Tibial artery (tissue), 4 donors: ENCODE measurements at regions not wholly inside any gene's neighbourhood (a gene's known extent, or its start where the extent isn't known, plus 50 kb on each side); places are given as distances from the start of the nearest gene placed in this dataset.

Source experiments
- DNase-seq, 2 donors: peaks; one replicate each; pipeline ENCODE4 v3.0.0-alpha.2; 2019
- H3K27ac ChIP-seq, 2 donors: fragments of 200-600 bp; sonication (generic) in 1 of 2; 1 replicate in 1 of 2; 2 replicates in 1 of 2; pipeline ENCODE4 v1.5.1; 2018 to 2019; ENCODE audit warnings: mild to moderate bottlenecking in 1 of 2
- H3K27me3 ChIP-seq, 2 donors: fragments of 200-600 bp; sonication (generic) in 1 of 2; one replicate each; pipeline versions ENCODE4 v1.5.1 to v1.6.0; 2016 to 2019
- H3K36me3 ChIP-seq, 3 donors: fragments of 200-600 bp; sonication (generic) in 2 of 3; one replicate each; pipeline ENCODE4 v1.5.1; 2016 to 2019; ENCODE audit warnings: mild to moderate bottlenecking in 2 of 3
- H3K4me1 ChIP-seq, 4 donors: fragments of 200-600 bp; sonication (generic) in 2 of 4; 1 replicate in 3 of 4; 2 replicates in 1 of 4; pipeline ENCODE4 v1.5.1; 2016 to 2019
- H3K4me3 ChIP-seq, 2 donors: fragments of 200-600 bp; sonication (generic) in 1 of 2; 1 replicate in 1 of 2; 2 replicates in 1 of 2; pipeline ENCODE4 v1.5.1; 2018 to 2019; ENCODE audit warnings: mild to moderate bottlenecking in 2 of 2
- H3K9me3 ChIP-seq, 3 donors: fragments of 200-600 bp; sonication (generic) in 1 of 3; one replicate each; pipeline ENCODE4 v1.5.1; 2016 to 2019
- CTCF ChIP-seq, 2 experiments: fragments of 200-600 bp in 1 of 2; fragments of 450-650 bp in 1 of 2; IDR thresholded peaks; one replicate each; pipeline ENCODE4 v1.5.1; 2017 to 2019; ENCODE audit warnings: antibody characterized with exemption in 2 of 2, mild to moderate bottlenecking in 1 of 2, moderate library complexity in 1 of 2
- intact Hi-C: fragments of 100-400 bp; cut with DNase I; formaldehyde crosslinking; loops from one replicate; pipeline ENCODE4 v1.15.0; 2023; ENCODE audit warnings: low total_unique reads

GRCh38 chr3:24662449-24663345, 168.0 kb upstream of the THRB start:
- H3K4me1 ChIP-seq, result no peaks in the 10 kb centered on the region
- intact Hi-C loops, result no loop called here
- no peaks in the 10 kb centered on the region for H3K27me3 ChIP-seq
- no peaks in the 10 kb centered on the region for H3K9me3 ChIP-seq
- H3K36me3 ChIP-seq, result no peaks in the 10 kb centered on the region
- no peak overlapping the region for H3K27ac ChIP-seq
- TF ChIP-seq CTCF (IDR thresholded peaks at IDR 0.05), result no peak
- no peak overlapping the region for H3K4me3 ChIP-seq
- no peak for DNase-seq

GRCh38 chr3:24663406-24663805, 168.8 kb upstream of the THRB start:
- H3K27ac ChIP-seq, result no peak overlapping the region
- no peak overlapping the region for H3K4me3 ChIP-seq
- intact Hi-C loops, result no loop called here
- H3K27me3 ChIP-seq, result no peaks in the 10 kb centered on the region
- H3K9me3 ChIP-seq, result no peaks in the 10 kb centered on the region
- H3K36me3 ChIP-seq, result no peaks in the 10 kb centered on the region
- no peak for DNase-seq
- no peaks in the 10 kb centered on the region for H3K4me1 ChIP-seq
- TF ChIP-seq CTCF (IDR thresholded peaks at IDR 0.05), result no peak

- Histone ChIP-seq H3K27ac (no peak overlapping the region), H3K27me3 (no peaks in the 10 kb centered on the region), H3K36me3 (no peaks in the 10 kb centered on the region), H3K4me3 (no peak overlapping the region), H3K4me1 (no peaks in the 10 kb centered on the region), H3K9me3 (no peaks in the 10 kb centered on the region)
- DNase-seq, result no peak
- intact Hi-C loops, result no loop called here
- no peak for TF ChIP-seq CTCF (IDR thresholded peaks at IDR 0.05)
Measured at GRCh38 chr3:24668039-24668438, 173.4 kb upstream of the THRB start.

GRCh38 chr3:24670871-24671270, 176.2 kb upstream of the THRB start:
- Histone ChIP-seq H3K27me3 (no peaks in the 10 kb centered on the region), H3K4me3 (no peak overlapping the region), H3K9me3 (no peaks in the 10 kb centered on the region), H3K27ac (no peak overlapping the region), H3K4me1 (no peaks in the 10 kb centered on the region), H3K36me3 (no peaks in the 10 kb centered on the region)
- intact Hi-C loops, result loop anchor here (10.0 kb wide), 1 partner anchor 146 kb away; no protein-coding TSS in a partner anchor
- TF ChIP-seq CTCF (IDR thresholded peaks at IDR 0.05), result no peak
- DNase-seq, result no peak

- intact Hi-C loops, result loop anchor here (10.0 kb wide), 1 partner anchor 149 kb away; no protein-coding TSS in a partner anchor
- H3K27ac ChIP-seq, result no peak overlapping the region
- H3K4me1 ChIP-seq, result peaks cover 0 to 5% (median 2%) of the 10 kb centered on the region in 4 donors
- no peaks in the 10 kb centered on the region for H3K9me3 ChIP-seq
- H3K4me3 ChIP-seq, result no peak overlapping the region
- H3K27me3 ChIP-seq, result no peaks in the 10 kb centered on the region
- TF ChIP-seq CTCF (IDR thresholded peaks at IDR 0.05), result no peak
- no peak for DNase-seq
- no peaks in the 10 kb centered on the region for H3K36me3 ChIP-seq
Measured at GRCh38 chr3:24673596-24673995, 178.9 kb upstream of the THRB start.
